ENCODE measurements at regions not wholly inside any gene's neighbourhood (a gene's known extent, or its start where the extent isn't known, plus 50 kb on each side); places are given as distances from the start of the nearest gene placed in this dataset.

DNA sequence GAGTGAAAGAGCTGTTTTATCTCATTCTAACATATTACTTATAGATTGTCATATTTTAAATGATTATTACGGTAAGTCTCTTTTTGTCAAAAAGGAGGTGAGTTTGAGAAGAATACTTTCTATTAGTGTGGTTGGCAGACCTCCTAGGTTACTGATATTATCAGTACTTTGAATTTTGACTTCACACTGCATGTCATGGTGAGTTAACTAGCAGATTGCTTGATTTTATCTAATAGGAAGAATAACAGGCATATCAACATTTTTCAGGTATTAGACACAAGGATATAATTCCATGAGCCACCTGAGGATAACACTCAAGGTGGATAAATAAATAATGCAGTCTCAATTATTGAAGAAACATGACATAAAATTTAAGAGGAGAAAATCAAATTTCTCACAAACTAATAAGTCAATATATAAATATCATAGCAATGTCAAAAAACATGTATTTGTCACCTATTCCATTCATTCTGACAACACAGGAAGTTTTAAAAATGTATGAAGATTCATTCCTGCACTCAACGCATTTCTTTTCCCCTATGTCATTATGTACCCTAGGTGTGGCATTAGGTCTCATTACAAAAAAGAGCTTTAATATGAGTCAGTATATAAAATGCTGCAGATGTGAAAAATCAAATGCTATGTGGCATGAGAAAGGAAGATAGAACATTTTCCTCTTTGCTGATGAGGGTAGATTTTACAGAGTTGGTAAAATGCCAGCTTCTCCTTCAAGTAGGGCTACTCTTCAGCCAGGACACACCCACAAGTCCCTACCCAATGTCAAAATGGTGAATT lies 1621.6 kb downstream of the REEP3 start:
- TF ChIP-seq TCF7L2 (IDR thresholded peaks at IDR 0.05; ENCODE audit: low read depth, low read length): no peak
- TF ChIP-seq JUN (CRISPR knock-in tag; IDR thresholded peaks at IDR 0.05): no peak

Measured in HepG2 (cell line).